OCI-LY1 (cell line): ENCODE measurements at regions not wholly inside any gene's neighbourhood (a gene's known extent, or its start where the extent isn't known, plus 50 kb on each side); places are given as distances from the start of the nearest gene placed in this dataset.

Experiments
- H2AFZ ChIP-seq: fragments of 200-600 bp; sonication (generic), shearing (Covaris generic); 2 replicates; pipeline ENCODE4 v1.6.0; 2014; ENCODE audit warnings: antibody characterized with exemption, mild to moderate bottlenecking, low read length
- H3F3A ChIP-seq: fragments of 200-600 bp; sonication (generic), shearing (Covaris generic); 2 replicates; pipeline ENCODE4 v1.6.0; 2014; ENCODE audit warnings: mild to moderate bottlenecking, antibody characterized with exemption, low read length, moderate library complexity; ENCODE audit not compliant: insufficient read depth
- H3K27ac ChIP-seq: fragments of 200-600 bp; sonication (generic); 2 replicates; pipeline ENCODE4 v1.5.1; 2014; ENCODE audit warnings: low read length, mixed run types, mild to moderate bottlenecking, low read depth; ENCODE audit not compliant: poor library complexity, severe bottlenecking
- H3K27me3 ChIP-seq: fragments of 200-600 bp; sonication (generic); 2 replicates; pipeline ENCODE4 v1.6.0; 2014; ENCODE audit warnings: antibody characterized with exemption, mild to moderate bottlenecking, low read length, moderate library complexity; ENCODE audit not compliant: insufficient read depth
- H3K36me3 ChIP-seq: fragments of 200-600 bp; sonication (generic); 2 replicates; pipeline ENCODE4 v1.6.1; 2014; ENCODE audit warnings: mild to moderate bottlenecking, antibody characterized with exemption, low read length, moderate library complexity, mixed read lengths; ENCODE audit not compliant: insufficient read depth
- H3K4me1 ChIP-seq: fragments of 200-600 bp; sonication (generic); 2 replicates; pipeline ENCODE4 v1.5.1; 2014; ENCODE audit warnings: mild to moderate bottlenecking, low read length, moderate library complexity; ENCODE audit not compliant: insufficient read depth, severe bottlenecking
- H3K4me2 ChIP-seq: fragments of 200-600 bp; sonication (generic), shearing (Covaris generic); 2 replicates; pipeline ENCODE4 v1.6.1; 2014; ENCODE audit warnings: low read length
- H3K4me3 ChIP-seq: fragments of 200-600 bp; sonication (generic); 2 replicates; pipeline ENCODE4 v1.5.1; 2014; ENCODE audit warnings: low read length, low read depth, mild to moderate bottlenecking, mixed read lengths; ENCODE audit not compliant: poor library complexity, severe bottlenecking
- H3K79me2 ChIP-seq: fragments of 200-600 bp; shearing (Covaris generic); 2 replicates; pipeline ENCODE4 v1.6.1; 2016; ENCODE audit warnings: mixed run types, low read length, mixed read lengths; ENCODE audit not compliant: insufficient read depth
- H3K9ac ChIP-seq: fragments of 200-600 bp; sonication (generic), shearing (Covaris generic); 2 replicates; pipeline ENCODE4 v1.6.1; 2014; ENCODE audit warnings: mild to moderate bottlenecking, low read length, mixed read lengths
- H3K9me2 ChIP-seq: fragments of 200-600 bp; sonication (generic), shearing (Covaris generic); 2 replicates; pipeline ENCODE4 v1.6.1; 2014; ENCODE audit warnings: low read depth, mild to moderate bottlenecking, low read length, mixed read lengths
- H3K9me3 ChIP-seq: fragments of 200-600 bp; shearing (Covaris generic); 2 replicates; pipeline ENCODE4 v1.6.1; 2014; ENCODE audit warnings: low read length, mixed read lengths
- H4K20me1 ChIP-seq: fragments of 200-600 bp; sonication (generic), shearing (Covaris generic); 2 replicates; pipeline ENCODE4 v1.6.0; 2016; ENCODE audit warnings: mild to moderate bottlenecking, low read length; ENCODE audit not compliant: insufficient read depth
- CTCF ChIP-seq: fragments of 200-600 bp; sonication (generic), shearing (Covaris generic); IDR thresholded peaks from 2 replicates; pipeline ENCODE4 v1.5.1; 2017; ENCODE audit warnings: mild to moderate bottlenecking, antibody characterized with exemption, low read length, moderate library complexity, mixed read lengths
- EZH2 ChIP-seq: fragments of 200-600 bp; sonication (generic), shearing (Covaris generic); IDR thresholded peaks from 2 replicates; pipeline ENCODE4 v1.8.0; 2017; ENCODE audit warnings: borderline replicate concordance, mixed run types, mild to moderate bottlenecking, antibody characterized with exemption, low read length, moderate library complexity, mixed read lengths

DNA sequence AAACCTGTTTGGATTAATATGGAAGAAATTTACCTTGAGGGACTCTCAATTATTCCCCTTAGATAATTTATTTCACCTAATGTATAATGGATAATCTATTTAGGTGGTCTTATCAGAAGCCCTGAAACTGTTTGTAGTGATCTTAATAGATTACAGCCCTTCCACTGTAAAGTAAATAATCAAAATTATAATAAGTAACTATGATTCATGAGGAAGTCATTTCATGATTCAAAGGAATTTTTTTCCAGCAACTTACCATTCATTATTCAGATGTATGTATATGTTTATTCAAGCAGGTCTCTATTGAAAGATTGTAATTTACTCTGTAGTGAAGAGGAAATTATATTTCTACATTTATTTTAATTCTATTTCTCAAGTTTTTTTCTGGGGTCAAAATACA lies 250.6 kb upstream of the ROBO1 start:
- TF ChIP-seq EZH2 (no peak), CTCF (no peak)
- Histone ChIP-seq H3K4me3 (no peak overlapping the region), H3K27ac (no peak overlapping the region), H3K9ac (no peak overlapping the region), H3F3A (no peaks in the 10 kb centered on the region), H3K27me3 (no peaks in the 10 kb centered on the region), H3K4me1 (no peaks in the 10 kb centered on the region), H3K4me2 (no peak overlapping the region), H3K36me3 (no peaks in the 10 kb centered on the region), H3K9me3 (no peaks in the 10 kb centered on the region), H4K20me1 (no peaks in the 10 kb centered on the region), H2AFZ (no peak overlapping the region), H3K9me2 (no peaks in the 10 kb centered on the region), H3K79me2 (no peaks in the 10 kb centered on the region)

GRCh38 chr3:80017369-80017768 lies 249.6 kb upstream of the ROBO1 start:
- TF ChIP-seq CTCF (no peak), EZH2 (no peak)
- H3K9ac ChIP-seq, result no peak overlapping the region
- no peaks in the 10 kb centered on the region for H3K9me2 ChIP-seq
- no peaks in the 10 kb centered on the region for H3K4me1 ChIP-seq
- no peaks in the 10 kb centered on the region for H4K20me1 ChIP-seq
- no peak overlapping the region for H3K4me3 ChIP-seq
- no peaks in the 10 kb centered on the region for H3K36me3 ChIP-seq
- H3F3A ChIP-seq, result no peaks in the 10 kb centered on the region
- H3K4me2 ChIP-seq, result no peak overlapping the region
- H3K9me3 ChIP-seq, result no peaks in the 10 kb centered on the region
- no peaks in the 10 kb centered on the region for H3K27me3 ChIP-seq
- H3K27ac ChIP-seq, result no peak overlapping the region
- no peaks in the 10 kb centered on the region for H3K79me2 ChIP-seq
- H2AFZ ChIP-seq, result no peak overlapping the region

- H3K27me3 ChIP-seq, result no peaks in the 10 kb centered on the region
- no peaks in the 10 kb centered on the region for H4K20me1 ChIP-seq
- H3K27ac ChIP-seq, result no peak overlapping the region
- no peaks in the 10 kb centered on the region for H3F3A ChIP-seq
- H3K4me3 ChIP-seq, result no peak overlapping the region
- TF ChIP-seq EZH2 (no peak), CTCF (no peak)
- no peaks in the 10 kb centered on the region for H3K9me3 ChIP-seq
- H3K79me2 ChIP-seq, result no peaks in the 10 kb centered on the region
- H3K4me1 ChIP-seq, result no peaks in the 10 kb centered on the region
- H2AFZ ChIP-seq, result no peak overlapping the region
- no peaks in the 10 kb centered on the region for H3K36me3 ChIP-seq
- H3K4me2 ChIP-seq, result no peak overlapping the region
- H3K9ac ChIP-seq, result no peak overlapping the region
- H3K9me2 ChIP-seq, result no peaks in the 10 kb centered on the region
Observed at GRCh38 chr3:80014576-80014975, 246.8 kb upstream of the ROBO1 start.
